ENCODE measurements at regions not wholly inside any gene's neighbourhood (a gene's known extent, or its start where the extent isn't known, plus 50 kb on each side); places are given as distances from the start of the nearest gene placed in this dataset.
"Not testable (repeated sequence)": the region's sequence is repeated elsewhere in the genome, so short reads cannot be mapped to it uniquely, and the experiment has no call there.

DNA sequence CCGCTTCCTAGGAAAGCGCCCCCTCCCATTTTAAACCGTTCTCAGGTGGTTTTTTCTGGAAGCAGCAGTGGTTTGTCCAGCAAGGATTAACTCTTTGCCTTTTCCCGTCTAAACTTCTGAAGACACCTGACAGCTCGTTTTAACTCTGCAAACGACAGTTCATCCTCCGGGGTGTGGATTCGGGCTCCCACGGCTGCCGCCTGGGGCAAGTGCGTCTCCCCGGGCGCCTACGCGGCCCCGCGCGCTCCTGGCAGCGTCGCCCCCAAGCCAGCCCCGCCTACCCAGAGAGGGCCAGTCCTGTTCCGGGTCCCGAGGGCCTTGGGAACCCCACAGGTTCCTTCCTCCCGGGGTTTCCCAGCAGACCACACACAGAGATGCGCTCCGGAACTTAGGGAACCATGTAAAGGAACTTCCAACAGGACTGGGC, 54.4 kb downstream of the PRR18 start:
- peak overlapping the region; percentile 61; the same call in 1 of the 2 replicates for H3K4me3 ChIP-seq (ENCODE audit: low read length)
- no peak for TF ChIP-seq ZNF274 (IDR thresholded peaks at IDR 0.05; ENCODE audit: low read depth, low read length)

GRCh38 chr6:166253281-166253681, 54.9 kb downstream of the PRR18 start:
- H3K4me3 ChIP-seq (ENCODE audit: low read length): peak overlapping the region; percentile 61; the same call in 1 of the 2 replicates
- no peak for TF ChIP-seq ZNF274 (IDR thresholded peaks at IDR 0.05; ENCODE audit: low read depth, low read length)

DNA sequence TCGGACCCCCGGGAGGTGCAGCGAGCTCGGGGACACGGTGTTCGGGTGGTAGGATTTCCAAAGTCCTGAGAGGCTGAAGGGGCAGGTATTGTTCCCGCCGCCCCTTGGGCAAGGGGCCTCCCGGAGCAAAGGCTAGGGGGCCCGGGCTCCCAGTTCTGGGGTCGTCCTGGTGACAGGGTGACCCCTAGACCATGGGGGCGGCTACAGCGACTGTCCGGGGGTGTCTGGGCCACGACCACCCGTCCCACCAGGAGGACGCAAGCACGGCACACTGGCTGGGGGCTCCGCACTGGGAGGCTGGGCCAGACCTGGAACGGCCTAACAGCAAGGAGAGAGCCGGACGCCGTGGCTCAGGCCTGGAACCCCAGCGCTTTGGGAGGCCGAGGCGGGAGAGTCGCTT, 55.6 kb downstream of the PRR18 start:
- TF ChIP-seq ZNF274 (IDR thresholded peaks at IDR 0.05; ENCODE audit: low read depth, low read length): no peak
- H3K4me3 ChIP-seq (ENCODE audit: low read length): no peak overlapping the region; the same call in 1 of the 2 replicates

DNA sequence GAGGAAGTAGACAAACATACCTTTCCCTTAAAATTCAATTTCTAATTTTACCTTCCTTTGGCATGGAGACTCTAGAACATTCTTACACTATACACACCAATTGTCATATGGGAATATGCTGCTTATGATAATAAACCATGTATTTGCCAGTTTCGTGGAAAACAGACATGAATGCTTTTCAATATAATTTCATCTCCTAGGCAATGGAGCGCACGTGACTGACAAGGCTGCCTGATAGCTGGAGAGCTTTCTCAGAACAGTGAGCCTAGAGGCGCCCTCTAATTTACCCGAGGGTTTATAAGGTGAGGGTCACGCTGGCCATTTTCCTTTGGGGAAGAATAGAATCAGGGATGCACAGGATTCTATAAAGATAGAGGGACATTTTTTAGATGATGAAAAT, 56.5 kb downstream of the PRR18 start:
- TF ChIP-seq ZNF274 (IDR thresholded peaks at IDR 0.05; ENCODE audit: low read depth, low read length): no peak
- H3K4me3 ChIP-seq (ENCODE audit: low read length): no peak overlapping the region

DNA sequence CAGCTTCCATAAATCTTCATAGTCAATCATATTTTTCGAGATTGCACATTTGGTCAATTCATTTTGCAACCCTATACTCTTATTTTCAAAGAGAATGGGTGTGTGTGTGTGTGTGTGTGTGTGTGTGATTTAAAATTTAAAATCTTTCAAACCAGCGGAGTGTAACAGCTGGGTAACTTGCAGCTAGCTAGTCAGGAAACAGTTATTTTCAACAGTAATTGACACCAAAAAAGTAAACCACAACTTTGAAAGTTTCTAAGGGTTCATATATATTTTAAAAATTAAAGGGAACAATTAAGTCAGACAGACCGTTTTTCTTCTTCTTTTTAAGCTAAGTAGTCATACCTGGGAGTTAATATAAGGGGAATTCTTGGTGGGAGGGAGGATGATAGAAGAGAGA, 57.0 kb downstream of the PRR18 start:
- no peak overlapping the region for H3K4me3 ChIP-seq (ENCODE audit: low read length)
- TF ChIP-seq ZNF274 (IDR thresholded peaks at IDR 0.05; ENCODE audit: low read depth, low read length): no peak

- H3K4me3 ChIP-seq (ENCODE audit: low read length): not testable (repeated sequence)
Observed at GRCh38 chr6:166249061-166249785, 59.0 kb downstream of the PRR18 start.

GRCh38 chr6:166245148-166245547, 63.0 kb downstream of the PRR18 start:
- H3K4me3 ChIP-seq (ENCODE audit: low read length): no peak overlapping the region
- TF ChIP-seq ZNF274 (IDR thresholded peaks at IDR 0.05; ENCODE audit: low read depth, low read length): no peak

- H3K4me3 ChIP-seq (ENCODE audit: low read length): peak overlapping the region; percentile 23; the same call in 1 of the 2 replicates
- TF ChIP-seq ZNF274 (IDR thresholded peaks at IDR 0.05; ENCODE audit: low read depth, low read length): no peak
Observed at GRCh38 chr6:166244353-166245045, 63.7 kb downstream of the PRR18 start.

DNA sequence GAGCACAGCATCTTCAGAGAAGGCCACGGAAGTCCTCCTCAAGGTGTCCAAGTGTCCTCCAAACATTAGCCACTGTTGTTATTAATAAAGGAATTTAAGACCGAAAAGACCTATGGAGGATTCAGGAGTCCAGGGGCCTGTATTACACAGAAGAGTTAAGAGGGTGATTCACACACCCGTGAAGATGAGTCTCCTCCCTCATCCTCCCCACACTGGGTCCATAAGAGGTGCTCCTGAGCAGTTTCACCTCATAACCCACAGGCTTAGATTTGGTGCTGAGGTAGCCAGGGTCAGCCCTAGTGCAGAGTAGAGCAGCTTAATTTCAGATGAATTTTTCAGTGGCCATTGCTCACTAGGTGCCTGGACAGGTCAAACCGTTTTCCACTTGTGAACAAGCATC, 65.3 kb downstream of the PRR18 start:
- H3K4me3 ChIP-seq (ENCODE audit: low read length): no peak overlapping the region
- no peak for TF ChIP-seq ZNF274 (IDR thresholded peaks at IDR 0.05; ENCODE audit: low read depth, low read length)

DNA sequence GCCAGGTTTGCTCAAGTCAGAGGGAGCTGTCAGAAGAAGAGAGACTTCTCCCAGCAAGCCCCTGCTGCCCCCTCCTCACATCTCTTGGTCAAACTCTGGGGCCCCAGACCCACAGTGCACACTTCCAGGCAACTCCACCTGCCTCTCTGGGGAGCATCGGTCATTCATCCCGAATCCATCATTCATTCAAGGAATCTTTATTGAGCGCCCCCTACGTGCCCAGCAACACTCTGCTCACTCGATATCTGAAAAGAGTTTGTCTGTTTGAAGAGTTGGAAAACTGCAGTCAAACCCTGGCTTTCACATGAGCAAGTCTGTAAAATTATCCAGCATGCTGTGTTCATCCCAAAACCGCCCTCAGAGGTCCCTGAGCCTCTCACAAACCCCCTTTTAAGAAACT, 66.2 kb downstream of the PRR18 start:
- H3K4me3 ChIP-seq (ENCODE audit: low read length): no peak overlapping the region
- TF ChIP-seq ZNF274 (IDR thresholded peaks at IDR 0.05; ENCODE audit: low read depth, low read length): no peak

DNA sequence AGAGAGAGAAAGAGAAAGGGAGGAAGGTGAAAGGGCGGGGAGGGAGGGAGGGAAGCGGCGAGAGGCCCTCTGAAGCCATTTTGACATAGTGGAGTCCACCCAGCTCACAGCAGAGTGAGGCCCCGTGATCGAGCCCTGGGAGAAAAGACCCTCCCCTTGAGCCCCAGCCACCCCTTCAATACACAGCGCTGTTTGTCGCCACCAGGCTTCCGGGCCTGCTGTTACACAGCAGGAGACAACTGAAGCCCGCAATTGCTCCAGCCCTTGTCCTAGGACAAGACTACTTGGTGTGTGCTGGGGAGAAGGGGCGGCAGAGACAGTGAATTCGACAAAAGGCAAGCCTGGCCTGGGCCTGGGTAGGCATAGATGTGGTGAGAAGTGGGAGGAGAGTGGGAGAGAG, 67.3 kb downstream of the PRR18 start:
- no peak for TF ChIP-seq ZNF274 (IDR thresholded peaks at IDR 0.05; ENCODE audit: low read depth, low read length)
- H3K4me3 ChIP-seq (ENCODE audit: low read length): no peak overlapping the region

DNA sequence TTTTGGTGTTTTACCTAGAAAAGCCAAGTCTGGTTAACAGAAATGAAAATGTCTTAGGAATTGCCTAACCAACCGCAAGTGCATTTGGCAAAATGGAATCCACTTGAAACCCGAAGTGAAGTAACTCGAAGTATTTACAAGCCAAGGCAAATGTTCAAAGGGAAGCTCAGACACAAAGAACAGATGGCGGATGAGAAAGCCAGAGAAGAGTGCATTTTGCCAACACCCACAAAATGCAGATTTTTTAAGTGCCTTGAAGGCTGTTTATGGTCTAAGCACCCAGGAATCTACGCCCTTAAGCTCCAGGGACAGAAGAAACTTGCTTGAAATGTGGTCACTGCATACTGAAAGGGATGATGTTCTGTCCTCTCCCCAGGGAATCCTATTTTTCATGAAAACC, 70.0 kb upstream of the TBXT start:
- no peak overlapping the region for H3K4me3 ChIP-seq (ENCODE audit: low read length)
- no peak for TF ChIP-seq ZNF274 (IDR thresholded peaks at IDR 0.05; ENCODE audit: low read depth, low read length)

DNA sequence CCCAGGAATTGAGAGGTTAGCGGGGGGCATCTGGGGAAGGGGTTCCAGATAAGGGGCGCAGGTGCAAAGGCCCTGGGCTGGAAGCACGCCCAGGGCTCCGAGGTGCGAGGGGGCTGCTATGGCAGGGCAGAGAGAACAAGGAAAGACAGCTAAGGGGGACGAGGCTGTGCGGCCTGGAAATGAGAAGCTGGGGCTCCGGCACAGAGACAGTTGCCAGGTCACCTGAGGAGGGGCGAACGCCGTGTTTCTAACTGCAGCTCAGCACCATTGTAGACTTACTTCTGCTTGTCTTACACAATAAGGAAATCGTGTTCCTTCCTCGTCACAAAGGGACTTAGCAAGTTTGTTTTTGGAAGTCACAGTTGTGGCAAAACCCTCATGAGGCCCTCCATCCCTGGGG, 68.9 kb upstream of the TBXT start:
- no peak overlapping the region for H3K4me3 ChIP-seq (ENCODE audit: low read length)
- TF ChIP-seq ZNF274 (IDR thresholded peaks at IDR 0.05; ENCODE audit: low read depth, low read length): no peak

GRCh38 chr6:166235666-166236292, 68.1 kb upstream of the TBXT start:
- H3K4me3 ChIP-seq (ENCODE audit: low read length): no peak overlapping the region
- TF ChIP-seq ZNF274 (IDR thresholded peaks at IDR 0.05; ENCODE audit: low read depth, low read length): no peak

DNA sequence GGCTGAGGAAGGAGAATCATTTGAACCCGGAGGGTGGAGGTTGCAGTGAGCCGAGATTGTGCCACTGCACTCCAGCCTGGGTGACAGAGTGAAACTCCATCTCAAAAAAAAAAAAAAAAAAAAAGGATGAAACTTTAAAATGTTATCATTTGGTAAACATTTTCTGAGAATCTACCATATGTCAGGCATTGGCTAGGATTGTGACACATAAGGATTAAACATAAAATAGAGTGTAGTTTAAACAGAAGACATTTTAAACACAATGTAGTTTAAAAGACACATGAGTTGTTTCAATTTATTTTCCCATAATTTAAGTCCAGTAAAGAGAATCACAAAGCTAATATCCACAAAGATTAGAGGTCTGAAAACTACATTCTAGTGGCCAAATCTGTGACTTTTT, 63.5 kb upstream of the TBXT start:
- H3K4me3 ChIP-seq (ENCODE audit: low read length): not testable (repeated sequence)

Measured in GM08714 (cell line).